Neural cell (in vitro differentiated cells): ENCODE measurements at regions not wholly inside any gene's neighbourhood (a gene's known extent, or its start where the extent isn't known, plus 50 kb on each side); places are given as distances from the start of the nearest gene placed in this dataset.

Source experiments
- H2AFZ ChIP-seq: fragments of 200-600, 300-800 bp; sonication (generic), shearing (Covaris generic); 2 replicates; pipeline ENCODE4 v1.6.0; 2014; ENCODE audit warnings: low read depth, mild to moderate bottlenecking, antibody characterized with exemption, low read length, moderate library complexity
- H3F3A ChIP-seq: fragments of 200-600 bp; shearing (Covaris generic); 2 replicates; pipeline ENCODE4 v1.6.1; 2016; ENCODE audit warnings: mild to moderate bottlenecking, moderate library complexity, mixed read lengths, antibody characterized with exemption, low read length; ENCODE audit not compliant: insufficient read depth, poor library complexity, severe bottlenecking
- H3K27ac ChIP-seq: fragments of 200-600, 300-800 bp; sonication (generic), shearing (Covaris generic); 2 replicates; pipeline ENCODE4 v1.5.1; 2014; ENCODE audit warnings: mild to moderate bottlenecking, low read length, moderate library complexity
- H3K27me3 ChIP-seq: fragments of 300-800, 200-600 bp; sonication (generic), shearing (Covaris generic); 2 replicates; pipeline ENCODE4 v1.6.0; 2014; ENCODE audit warnings: mild to moderate bottlenecking, low read depth, low read length, moderate library complexity; ENCODE audit not compliant: insufficient read depth
- H3K36me3 ChIP-seq: fragments of 300-800, 200-600 bp; sonication (generic), shearing (Covaris generic); 2 replicates; pipeline ENCODE4 v1.5.1; 2014; ENCODE audit warnings: mild to moderate bottlenecking, antibody characterized with exemption, low read length, moderate library complexity; ENCODE audit not compliant: insufficient read depth
- H3K4me2 ChIP-seq: fragments of 300-800, 200-600 bp; sonication (generic), shearing (Covaris generic); 2 replicates; pipeline ENCODE4 v1.6.0; 2014; ENCODE audit warnings: mild to moderate bottlenecking, low read length
- H3K4me3 ChIP-seq: fragments of 300-800, 200-600 bp; sonication (generic), shearing (Covaris generic); 2 replicates; pipeline ENCODE4 v1.5.1; 2014; ENCODE audit warnings: mild to moderate bottlenecking, low read length, moderate library complexity
- H3K79me2 ChIP-seq: fragments of 200-600 bp; shearing (Covaris generic); replicated peaks from 2 replicates; pipeline ENCODE4 v1.6.0; 2014; ENCODE audit warnings: mild to moderate bottlenecking, low read length, moderate library complexity; ENCODE audit not compliant: insufficient read depth
- H3K9ac ChIP-seq: fragments of 300-800, 200-600 bp; sonication (generic), shearing (Covaris generic); 2 replicates; pipeline ENCODE4 v1.6.1; 2016; ENCODE audit warnings: mild to moderate bottlenecking, low read length, mixed read lengths
- H3K9me2 ChIP-seq: fragments of 200-600 bp; shearing (Covaris generic); 2 replicates; pipeline ENCODE4 v1.6.1; 2016; ENCODE audit warnings: mild to moderate bottlenecking, low read length, mixed read lengths; ENCODE audit not compliant: insufficient read depth
- H3K9me3 ChIP-seq: fragments of 200-600, 300-800 bp; sonication (generic), shearing (Covaris generic); 2 replicates; pipeline ENCODE4 v1.6.1; 2016; ENCODE audit warnings: mild to moderate bottlenecking, mixed run types, low read length, moderate library complexity, mixed read lengths
- H4K20me1 ChIP-seq: fragments of 200-600 bp; shearing (Covaris generic); 2 replicates; pipeline ENCODE4 v1.6.1; 2016; ENCODE audit warnings: mild to moderate bottlenecking, mixed run types; ENCODE audit not compliant: insufficient read depth
- EP300 ChIP-seq: fragments of 450-650 bp; conservative IDR thresholded peaks from 2 replicates; pipeline ENCODE4 v1.6.1; 2014; ENCODE audit warnings: antibody characterized with exemption, mild to moderate bottlenecking, moderate library complexity; ENCODE audit not compliant: poor library complexity, severe bottlenecking
- EZH2 ChIP-seq: fragments of 200-600, 300-800 bp; shearing (Covaris generic), sonication (generic); IDR thresholded peaks from 2 replicates; pipeline ENCODE4 v1.6.1; 2014; ENCODE audit warnings: antibody characterized with exemption, low read length, borderline replicate concordance, mild to moderate bottlenecking; ENCODE audit not compliant: insufficient read depth, poor library complexity, severe bottlenecking
- MXI1 ChIP-seq: fragments of 450-650 bp; conservative IDR thresholded peaks from 2 replicates; pipeline ENCODE4 v1.6.1; 2014; ENCODE audit warnings: antibody characterized with exemption, mild to moderate bottlenecking; ENCODE audit not compliant: poor library complexity, severe bottlenecking
- POLR2AphosphoS5 ChIP-seq: IDR thresholded peaks from 2 replicates; pipeline ENCODE4 v1.6.1; 2012
- RAD21 ChIP-seq: fragments of 450-650 bp; conservative IDR thresholded peaks from 2 replicates; pipeline ENCODE4 v1.6.1; 2014; ENCODE audit warnings: antibody characterized with exemption, mild to moderate bottlenecking, moderate library complexity
- SMC3 ChIP-seq: fragments of 450-650 bp; conservative IDR thresholded peaks from 2 replicates; pipeline ENCODE4 v1.6.1; 2014; ENCODE audit warnings: antibody characterized with exemption, mild to moderate bottlenecking, moderate library complexity; ENCODE audit not compliant: poor library complexity
- TAF1 ChIP-seq: IDR thresholded peaks from 2 replicates; pipeline ENCODE4 v1.6.1; 2012; ENCODE audit warnings: low read depth
- TF ChIP-seq, protein P1 (sequence below): fragments of 450-650 bp; IDR thresholded peaks from 2 replicates; pipeline ENCODE4 v1.5.1; 2014; ENCODE audit warnings: antibody characterized with exemption, mild to moderate bottlenecking, moderate library complexity; ENCODE audit not compliant: poor library complexity, severe bottlenecking
- TF ChIP-seq, protein P2 (sequence below): IDR thresholded peaks from 2 replicates; pipeline ENCODE4 v1.6.1; 2012; ENCODE audit warnings: borderline replicate concordance

DNA sequence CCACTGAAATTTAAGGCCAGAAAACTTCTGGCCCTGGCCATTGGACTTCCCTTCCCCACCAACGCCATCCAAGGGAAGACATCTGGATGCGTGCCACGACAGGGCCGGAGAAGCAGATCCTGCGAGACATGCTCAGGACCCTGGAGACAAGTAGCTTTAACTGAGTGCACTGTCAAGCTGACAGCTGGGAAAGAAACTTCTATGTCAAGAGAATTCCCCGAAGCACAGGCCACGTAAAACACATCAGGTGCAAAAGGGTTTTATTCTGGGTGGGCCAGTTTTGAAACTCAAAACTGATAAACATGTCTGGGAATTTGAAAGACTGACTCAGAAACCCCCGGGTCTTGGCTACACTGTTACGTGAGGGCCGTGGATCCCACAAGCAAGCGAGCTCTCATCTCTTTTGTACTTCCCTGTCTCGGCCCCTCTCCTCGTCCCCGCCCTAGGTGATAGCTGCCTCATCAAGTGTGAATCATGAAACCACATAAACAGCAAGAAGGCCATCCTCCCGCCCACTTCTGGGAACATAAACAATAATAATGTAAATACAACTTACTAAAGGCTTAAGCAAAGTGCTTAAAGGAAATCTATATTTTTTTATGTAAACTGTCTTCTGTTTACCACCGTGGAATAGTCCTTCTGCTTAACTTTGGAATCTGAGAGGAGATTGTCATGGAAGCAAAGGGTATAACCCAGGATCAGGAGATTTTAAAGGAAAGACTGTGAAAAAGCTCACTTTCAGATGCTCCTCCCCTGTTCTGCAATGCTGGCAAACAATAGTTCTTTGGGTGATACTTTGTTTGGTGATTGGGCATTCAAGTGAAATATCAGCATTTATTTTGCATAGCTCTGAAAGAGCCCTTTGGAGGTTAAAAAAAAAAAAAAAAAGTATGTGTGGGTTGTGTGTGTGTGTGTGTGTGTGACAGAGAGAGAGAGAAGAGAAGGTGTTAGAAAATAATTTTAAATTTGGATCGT, 406.0 kb upstream of the MAF start:
- Histone ChIP-seq H3K36me3 (no peaks in the 10 kb centered on the region), H3K79me2 (no peaks in the 10 kb centered on the region), H3K9ac (no peak overlapping the region), H3K4me2 (no peak overlapping the region), H2AFZ (no peak overlapping the region), H3K9me2 (no peaks in the 10 kb centered on the region), H4K20me1 (no peaks in the 10 kb centered on the region), H3K4me3 (no peak overlapping the region), H3K27me3 (no peaks in the 10 kb centered on the region), H3K9me3 (no peaks in the 10 kb centered on the region), H3F3A (no peaks in the 10 kb centered on the region), H3K27ac (no peak overlapping the region)
- TF ChIP-seq RAD21, result no peak
- TF ChIP-seq MXI1, result no peak
- no peak for TF ChIP-seq EP300
- TF ChIP-seq, protein P1, sequence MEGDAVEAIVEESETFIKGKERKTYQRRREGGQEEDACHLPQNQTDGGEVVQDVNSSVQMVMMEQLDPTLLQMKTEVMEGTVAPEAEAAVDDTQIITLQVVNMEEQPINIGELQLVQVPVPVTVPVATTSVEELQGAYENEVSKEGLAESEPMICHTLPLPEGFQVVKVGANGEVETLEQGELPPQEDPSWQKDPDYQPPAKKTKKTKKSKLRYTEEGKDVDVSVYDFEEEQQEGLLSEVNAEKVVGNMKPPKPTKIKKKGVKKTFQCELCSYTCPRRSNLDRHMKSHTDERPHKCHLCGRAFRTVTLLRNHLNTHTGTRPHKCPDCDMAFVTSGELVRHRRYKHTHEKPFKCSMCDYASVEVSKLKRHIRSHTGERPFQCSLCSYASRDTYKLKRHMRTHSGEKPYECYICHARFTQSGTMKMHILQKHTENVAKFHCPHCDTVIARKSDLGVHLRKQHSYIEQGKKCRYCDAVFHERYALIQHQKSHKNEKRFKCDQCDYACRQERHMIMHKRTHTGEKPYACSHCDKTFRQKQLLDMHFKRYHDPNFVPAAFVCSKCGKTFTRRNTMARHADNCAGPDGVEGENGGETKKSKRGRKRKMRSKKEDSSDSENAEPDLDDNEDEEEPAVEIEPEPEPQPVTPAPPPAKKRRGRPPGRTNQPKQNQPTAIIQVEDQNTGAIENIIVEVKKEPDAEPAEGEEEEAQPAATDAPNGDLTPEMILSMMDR, result no peak
- TF ChIP-seq EZH2, result no peak
- no peak for TF ChIP-seq POLR2AphosphoS5
- no peak for TF ChIP-seq TAF1
- TF ChIP-seq, protein P2, sequence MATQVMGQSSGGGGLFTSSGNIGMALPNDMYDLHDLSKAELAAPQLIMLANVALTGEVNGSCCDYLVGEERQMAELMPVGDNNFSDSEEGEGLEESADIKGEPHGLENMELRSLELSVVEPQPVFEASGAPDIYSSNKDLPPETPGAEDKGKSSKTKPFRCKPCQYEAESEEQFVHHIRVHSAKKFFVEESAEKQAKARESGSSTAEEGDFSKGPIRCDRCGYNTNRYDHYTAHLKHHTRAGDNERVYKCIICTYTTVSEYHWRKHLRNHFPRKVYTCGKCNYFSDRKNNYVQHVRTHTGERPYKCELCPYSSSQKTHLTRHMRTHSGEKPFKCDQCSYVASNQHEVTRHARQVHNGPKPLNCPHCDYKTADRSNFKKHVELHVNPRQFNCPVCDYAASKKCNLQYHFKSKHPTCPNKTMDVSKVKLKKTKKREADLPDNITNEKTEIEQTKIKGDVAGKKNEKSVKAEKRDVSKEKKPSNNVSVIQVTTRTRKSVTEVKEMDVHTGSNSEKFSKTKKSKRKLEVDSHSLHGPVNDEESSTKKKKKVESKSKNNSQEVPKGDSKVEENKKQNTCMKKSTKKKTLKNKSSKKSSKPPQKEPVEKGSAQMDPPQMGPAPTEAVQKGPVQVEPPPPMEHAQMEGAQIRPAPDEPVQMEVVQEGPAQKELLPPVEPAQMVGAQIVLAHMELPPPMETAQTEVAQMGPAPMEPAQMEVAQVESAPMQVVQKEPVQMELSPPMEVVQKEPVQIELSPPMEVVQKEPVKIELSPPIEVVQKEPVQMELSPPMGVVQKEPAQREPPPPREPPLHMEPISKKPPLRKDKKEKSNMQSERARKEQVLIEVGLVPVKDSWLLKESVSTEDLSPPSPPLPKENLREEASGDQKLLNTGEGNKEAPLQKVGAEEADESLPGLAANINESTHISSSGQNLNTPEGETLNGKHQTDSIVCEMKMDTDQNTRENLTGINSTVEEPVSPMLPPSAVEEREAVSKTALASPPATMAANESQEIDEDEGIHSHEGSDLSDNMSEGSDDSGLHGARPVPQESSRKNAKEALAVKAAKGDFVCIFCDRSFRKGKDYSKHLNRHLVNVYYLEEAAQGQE, result no peak
- no peak for TF ChIP-seq SMC3

DNA sequence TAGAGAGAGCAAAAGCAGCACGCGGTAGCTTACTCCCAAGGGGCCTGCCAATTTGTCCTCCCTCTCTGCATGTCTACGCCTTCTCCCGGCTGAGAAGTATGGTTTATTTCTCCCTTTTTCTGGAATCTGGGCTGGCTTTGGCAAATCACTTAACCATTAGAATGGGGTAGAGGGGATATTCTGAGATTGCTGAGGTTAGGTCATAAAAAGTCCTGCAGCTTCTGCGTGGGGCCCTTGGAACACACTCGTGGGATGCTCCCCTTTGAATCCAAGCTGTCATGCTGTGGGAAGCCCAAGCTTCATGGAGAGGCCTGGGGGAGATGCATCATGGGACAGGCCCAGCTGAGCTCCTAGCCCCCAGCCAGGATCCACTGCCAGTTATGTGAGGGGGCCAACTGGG, 403.6 kb upstream of the MAF start:
- Histone ChIP-seq H3K4me2 (no peak overlapping the region), H3K36me3 (no peaks in the 10 kb centered on the region), H3K27me3 (no peaks in the 10 kb centered on the region), H3K9ac (no peak overlapping the region), H3K27ac (no peak overlapping the region), H3K4me3 (no peak overlapping the region), H4K20me1 (no peaks in the 10 kb centered on the region), H3K9me3 (no peaks in the 10 kb centered on the region), H3K79me2 (no peaks in the 10 kb centered on the region), H3K9me2 (no peaks in the 10 kb centered on the region), H2AFZ (no peak overlapping the region), H3F3A (no peaks in the 10 kb centered on the region)
- TF ChIP-seq SMC3 (no peak), TAF1 (no peak), POLR2AphosphoS5 (no peak), MXI1 (no peak), RAD21 (no peak), EZH2 (no peak), EP300 (no peak)
- TF ChIP-seq, protein P1, result no peak
- TF ChIP-seq, protein P2, result no peak
